SK-N-SH (cell line): ENCODE measurements at regions not wholly inside any gene's neighbourhood (a gene's known extent, or its start where the extent isn't known, plus 50 kb on each side); places are given as distances from the start of the nearest gene placed in this dataset.

Experiments used
- CTCF ChIA-PET: fragments of 300-600, 350-600 bp; formaldehyde crosslinking; extraction: SDS; loops from one replicate; lab custom pipeline; 2021; lab: Yijun Ruan, JAX
- POLR2A ChIA-PET: fragments of 350-600 bp; sonication (Branson Sonifier 250); formaldehyde crosslinking; extraction: SDS; loops from one replicate; lab custom pipeline; 2020; ENCODE audit warnings: antibody characterized with exemption, inconsistent platforms; lab: Yijun Ruan, JAX
- DNase-seq: peaks from one replicate; pipeline ENCODE4 v3.0.0; 2012
- H2AFZ ChIP-seq: fragments of 200-600 bp; sonication (generic); 2 replicates; pipeline ENCODE4 v1.8.1; 2016; ENCODE audit warnings: antibody characterized with exemption, mild to moderate bottlenecking, low read depth
- H3F3A ChIP-seq: fragments of 200-600 bp; sonication (generic); replicated peaks from 2 replicates; pipeline ENCODE3; 2016; ENCODE audit warnings: antibody characterized with exemption, mild to moderate bottlenecking; ENCODE audit not compliant: insufficient read depth
- H3K27ac ChIP-seq, 2 experiments: fragments of 200-500 bp in 1 of 2; fragments of 200-600 bp in 1 of 2; sonication (Bioruptor generic) in 1 of 2; sonication (generic), shearing (Covaris generic) in 1 of 2; 2 replicates each; pipeline versions ENCODE4 v1.5.1 to v1.6.1; 2014 to 2016; ENCODE audit warnings: low read depth in 2 of 2, inconsistent platforms in 1 of 2, low read length in 1 of 2, mild to moderate bottlenecking in 1 of 2, mixed read lengths in 1 of 2
- H3K27me3 ChIP-seq: fragments of 200-600 bp; sonication (generic), shearing (Covaris generic); 2 replicates; pipeline ENCODE4 v1.6.1; 2016; ENCODE audit warnings: mixed run types; ENCODE audit not compliant: insufficient read depth
- H3K36me3 ChIP-seq, 2 experiments: fragments of 200-500 bp in 1 of 2; fragments of 200-600 bp in 1 of 2; sonication (Bioruptor generic) in 1 of 2; sonication (generic) in 1 of 2; replicated peaks in 1 of 2; 2 replicates each; pipeline versions ENCODE3 to v1.5.1; 2014 to 2016; ENCODE audit warnings: low read length in 1 of 2, mild to moderate bottlenecking in 1 of 2; ENCODE audit not compliant: insufficient read depth in 2 of 2, control insufficient read depth in 1 of 2
- H3K4me1 ChIP-seq, 2 experiments: fragments of 200-500 bp in 1 of 2; fragments of 200-600 bp in 1 of 2; sonication (Bioruptor generic) in 1 of 2; sonication (generic), shearing (Covaris generic) in 1 of 2; 2 replicates each; pipeline versions ENCODE4 v1.5.1 to v1.6.1; 2014 to 2016; ENCODE audit warnings: low read depth in 1 of 2, low read length in 1 of 2, mixed run types in 1 of 2; ENCODE audit not compliant: insufficient read depth in 2 of 2, control insufficient read depth in 1 of 2
- H3K4me2 ChIP-seq: fragments of 200-600 bp; sonication (generic), shearing (Covaris generic); 2 replicates; pipeline ENCODE4 v1.6.1; 2017; ENCODE audit warnings: mixed run types
- H3K4me3 ChIP-seq, 2 experiments: fragments of 200-500 bp in 1 of 2; fragments of 200-600 bp in 1 of 2; sonication (Bioruptor generic) in 1 of 2; sonication (generic), shearing (Covaris generic) in 1 of 2; 2 replicates each; pipeline versions ENCODE4 v1.5.1 to v1.8.1; 2014 to 2016; ENCODE audit warnings: low read depth in 2 of 2, inconsistent platforms in 1 of 2, low read length in 1 of 2, mild to moderate bottlenecking in 1 of 2, mixed read lengths in 1 of 2, moderate library complexity in 1 of 2
- H3K79me2 ChIP-seq: fragments of 200-600 bp; sonication (generic); 2 replicates; pipeline ENCODE4 v1.8.1; 2017; ENCODE audit warnings: mild to moderate bottlenecking; ENCODE audit not compliant: insufficient read depth
- H3K9ac ChIP-seq: fragments of 200-600 bp; sonication (generic); 2 replicates; pipeline ENCODE4 v1.6.1; 2017; ENCODE audit warnings: mixed run types
- H3K9me2 ChIP-seq: fragments of 200-600 bp; sonication (generic); 2 replicates; pipeline ENCODE4 v1.6.1; 2017; ENCODE audit warnings: mixed run types
- H3K9me3 ChIP-seq: fragments of 200-600 bp; sonication (generic); 2 replicates; pipeline ENCODE4 v1.6.1; 2017; ENCODE audit warnings: mixed run types, mild to moderate bottlenecking, moderate library complexity
- H4K20me1 ChIP-seq: fragments of 200-600 bp; sonication (generic); 2 replicates; pipeline ENCODE4 v1.6.1; 2017; ENCODE audit warnings: mild to moderate bottlenecking, mixed run types; ENCODE audit not compliant: insufficient read depth
- ELF1 ChIP-seq: IDR thresholded peaks from 2 replicates; pipeline ENCODE4 v1.4.0; 2012
- EP300 ChIP-seq, 2 experiments: IDR thresholded peaks; 2 replicates each; pipeline versions ENCODE4 v1.4.0 to v1.6.1; 2012; ENCODE audit warnings: borderline replicate concordance in 1 of 2, low read depth in 1 of 2, low read length in 1 of 2
- EZH2phosphoT487 ChIP-seq: fragments of 200-600 bp; sonication (generic); IDR thresholded peaks from 2 replicates; pipeline ENCODE4 v1.6.1; 2017; ENCODE audit warnings: low read depth, mixed run types, mild to moderate bottlenecking, antibody characterized with exemption, moderate library complexity, borderline replicate concordance
- FOSL2 ChIP-seq: IDR thresholded peaks from 2 replicates; pipeline ENCODE4 v1.4.0; 2012; ENCODE audit warnings: low read depth, mild to moderate bottlenecking, moderate library complexity, borderline replicate concordance
- RFX5 ChIP-seq: IDR thresholded peaks from 2 replicates; pipeline ENCODE4 v1.6.1; 2012; ENCODE audit warnings: mild to moderate bottlenecking, improper control_type of control experiment, low read length
- SIN3A ChIP-seq: IDR thresholded peaks from 2 replicates; pipeline ENCODE4 v1.6.1; 2012; ENCODE audit warnings: low read depth, mild to moderate bottlenecking, low read length, moderate library complexity, borderline replicate concordance
- SMC3 ChIP-seq: IDR thresholded peaks from 2 replicates; pipeline ENCODE4 v1.6.1; 2012; ENCODE audit warnings: low read depth, low read length, improper control_type of control experiment
- TAF1 ChIP-seq: IDR thresholded peaks from 2 replicates; pipeline ENCODE4 v1.6.1; 2012; ENCODE audit warnings: low read depth, mild to moderate bottlenecking, low read length, moderate library complexity, borderline replicate concordance
- TCF12 ChIP-seq: IDR thresholded peaks from 2 replicates; pipeline ENCODE4 v1.4.0; 2012
- TEAD4 ChIP-seq: IDR thresholded peaks from 2 replicates; pipeline ENCODE4 v1.4.0; 2012; ENCODE audit warnings: mild to moderate bottlenecking, borderline replicate concordance; ENCODE audit not compliant: insufficient read depth
- ZBTB33 ChIP-seq: IDR thresholded peaks from 2 replicates; pipeline ENCODE4 v1.4.0; 2012; ENCODE audit warnings: low read depth, borderline replicate concordance
- WGBS: methylation state at CpG from one replicate; pipeline ENCODE4 v1.1.6; 2017; ENCODE audit warnings: low lambda C conversion rate; 5-methylcytosine and 5-hydroxymethylcytosine counted together
- TF ChIP-seq, protein P1 (sequence below): IDR thresholded peaks from 2 replicates; pipeline ENCODE4; 2012
- TF ChIP-seq, protein P2 (sequence below): fragments of 150-350 bp; IDR thresholded peaks from 2 replicates; pipeline ENCODE4 v1.6.1; 2016; ENCODE audit warnings: mild to moderate bottlenecking, low read depth, low read length

DNA sequence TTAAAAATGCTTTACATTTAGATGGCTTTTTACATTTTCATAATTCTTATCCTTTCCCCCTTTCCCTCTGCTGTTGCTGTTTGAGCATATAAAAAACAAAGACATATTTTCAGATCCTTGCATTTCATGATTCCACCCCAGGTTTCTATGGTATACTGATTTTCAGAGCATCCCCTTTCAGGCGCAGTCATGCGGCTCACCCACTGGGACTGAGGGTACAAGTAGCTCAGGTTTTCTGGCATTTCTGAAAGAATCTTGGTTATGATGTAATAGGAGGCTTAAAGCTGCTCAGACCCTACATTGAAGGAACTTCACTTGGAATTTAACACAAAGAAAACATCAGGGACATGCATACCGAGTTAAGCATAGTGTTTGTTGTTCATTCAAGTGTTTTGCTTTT, 310.8 kb downstream of the ETAA1 start:
- CTCF ChIA-PET = interaction anchor here (1.3 kb wide), 1 partner anchor 57 kb away, joined by 4 read pairs; no protein-coding TSS in a partner anchor
- no peak overlapping the region for H3K4me2 ChIP-seq
- no peak for TF ChIP-seq FOSL2
- TF ChIP-seq ELF1 = no peak
- no peak for TF ChIP-seq EZH2phosphoT487
- no peak for TF ChIP-seq TCF12
- TF ChIP-seq TAF1 = no peak
- no peak for TF ChIP-seq SIN3A
- TF ChIP-seq, all 33 proteins: peak for 0
- POLR2A ChIA-PET = no interaction called here
- no peaks in the 10 kb centered on the region; the same call in none of the 2 replicates for H3K9me2 ChIP-seq
- no peaks in the 10 kb centered on the region for H3K79me2 ChIP-seq
- no peak overlapping the region for H3K9ac ChIP-seq
- H3K27ac ChIP-seq = no peak overlapping the region
- no peak overlapping the region for H2AFZ ChIP-seq
- no peak overlapping the region for H3K4me3 ChIP-seq
- H3K36me3 ChIP-seq = no peaks in the 10 kb centered on the region
- peaks cover 0 to 7% of the 10 kb centered on the region in 2 experiments; a peak in 2 of 4 replicates for H3K4me1 ChIP-seq
- H3F3A ChIP-seq = no peaks in the 10 kb centered on the region
- no peaks in the 10 kb centered on the region for H4K20me1 ChIP-seq
- no peak for DNase-seq
- WGBS = 83% methylated on average over 3 of the region's 3 CpGs
- no peaks in the 10 kb centered on the region for H3K27me3 ChIP-seq
- no peaks in the 10 kb centered on the region for H3K9me3 ChIP-seq

- Histone ChIP-seq H3K27me3 (no peaks in the 10 kb centered on the region), H3K27ac (no peak overlapping the region), H3K4me1 (peaks cover 0 to 7% of the 10 kb centered on the region in 2 experiments; a peak in 2 of 4 replicates), H3K4me2 (no peak overlapping the region), H3K4me3 (no peak overlapping the region), H2AFZ (no peak overlapping the region), H3K9me3 (no peaks in the 10 kb centered on the region), H3K36me3 (no peaks in the 10 kb centered on the region), H3K9ac (no peak overlapping the region), H3K9me2 (no peaks in the 10 kb centered on the region; the same call in none of the 2 replicates), H3K79me2 (no peaks in the 10 kb centered on the region), H3F3A (no peaks in the 10 kb centered on the region), H4K20me1 (no peaks in the 10 kb centered on the region)
- 60% methylated on average over 2 of the region's 2 CpGs for WGBS
- no peak for TF ChIP-seq SMC3
- no peak for TF ChIP-seq TAF1
- TF ChIP-seq, protein P1, sequence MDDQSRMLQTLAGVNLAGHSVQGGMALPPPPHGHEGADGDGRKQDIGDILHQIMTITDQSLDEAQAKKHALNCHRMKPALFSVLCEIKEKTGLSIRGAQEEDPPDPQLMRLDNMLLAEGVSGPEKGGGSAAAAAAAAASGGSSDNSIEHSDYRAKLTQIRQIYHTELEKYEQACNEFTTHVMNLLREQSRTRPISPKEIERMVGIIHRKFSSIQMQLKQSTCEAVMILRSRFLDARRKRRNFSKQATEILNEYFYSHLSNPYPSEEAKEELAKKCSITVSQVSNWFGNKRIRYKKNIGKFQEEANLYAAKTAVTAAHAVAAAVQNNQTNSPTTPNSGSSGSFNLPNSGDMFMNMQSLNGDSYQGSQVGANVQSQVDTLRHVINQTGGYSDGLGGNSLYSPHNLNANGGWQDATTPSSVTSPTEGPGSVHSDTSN = no peak
- TF ChIP-seq TEAD4 = no peak
- no peak for TF ChIP-seq RFX5
- TF ChIP-seq SIN3A = no peak
- TF ChIP-seq, protein P2, sequence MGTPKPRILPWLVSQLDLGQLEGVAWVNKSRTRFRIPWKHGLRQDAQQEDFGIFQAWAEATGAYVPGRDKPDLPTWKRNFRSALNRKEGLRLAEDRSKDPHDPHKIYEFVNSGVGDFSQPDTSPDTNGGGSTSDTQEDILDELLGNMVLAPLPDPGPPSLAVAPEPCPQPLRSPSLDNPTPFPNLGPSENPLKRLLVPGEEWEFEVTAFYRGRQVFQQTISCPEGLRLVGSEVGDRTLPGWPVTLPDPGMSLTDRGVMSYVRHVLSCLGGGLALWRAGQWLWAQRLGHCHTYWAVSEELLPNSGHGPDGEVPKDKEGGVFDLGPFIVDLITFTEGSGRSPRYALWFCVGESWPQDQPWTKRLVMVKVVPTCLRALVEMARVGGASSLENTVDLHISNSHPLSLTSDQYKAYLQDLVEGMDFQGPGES = no peak
- TF ChIP-seq EP300 (IDR thresholded peaks at IDR 0.05; ENCODE audit: borderline replicate concordance in 1 of 2, low read depth in 1 of 2, low read length in 1 of 2) = no peak
- TF ChIP-seq ZBTB33 = no peak
- DNase-seq = no peak
- POLR2A ChIA-PET = no interaction called here
- CTCF ChIA-PET = no interaction called here
These were observed 312.7 kb downstream of the ETAA1 start for GRCh38 chr2:67709835-67710234.
